ENCODE measurements at regions not wholly inside any gene's neighbourhood (a gene's known extent, or its start where the extent isn't known, plus 50 kb on each side); places are given as distances from the start of the nearest gene placed in this dataset.

DNA sequence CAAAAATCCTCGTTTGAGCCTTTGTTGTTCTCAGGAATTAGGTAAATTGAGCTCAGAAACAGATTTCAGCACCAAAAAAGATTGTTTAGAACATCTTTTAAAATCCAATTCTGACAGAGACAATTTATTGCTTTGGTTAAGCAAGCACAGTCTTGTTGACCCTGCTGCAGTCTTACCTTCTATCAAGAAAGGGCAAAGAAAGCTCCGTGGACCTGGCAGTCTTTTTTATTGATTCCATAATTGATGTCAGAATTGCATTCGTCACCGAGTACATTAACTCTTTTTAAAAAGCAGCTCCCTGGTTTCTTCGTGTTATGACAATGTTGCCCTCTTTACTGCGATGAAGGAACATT is 334.8 kb downstream of the FGFR2 start:
- H3K79me2 ChIP-seq (ENCODE audit: insufficient read depth): no peaks in the 10 kb centered on the region
- H3K9me3 ChIP-seq: no peaks in the 10 kb centered on the region; the same call in 1 of the 2 replicates
- H3F3A ChIP-seq (replicated peaks; ENCODE audit: insufficient read depth): no peaks in the 10 kb centered on the region
- no peaks in the 10 kb centered on the region for H3K36me3 ChIP-seq (replicated peaks in 1 of 2; ENCODE audit: control insufficient read depth in 1 of 2, insufficient read depth in 2 of 2, low read length in 1 of 2)
- H3K27ac ChIP-seq (ENCODE audit: low read depth in 2 of 2, low read length in 1 of 2): no peak overlapping the region
- no peak overlapping the region for H2AFZ ChIP-seq (ENCODE audit: low read depth)
- H3K27me3 ChIP-seq (ENCODE audit: insufficient read depth): no peaks in the 10 kb centered on the region
- no peaks in the 10 kb centered on the region for H3K4me1 ChIP-seq (ENCODE audit: control insufficient read depth in 1 of 2, insufficient read depth in 2 of 2, low read depth in 1 of 2, low read length in 1 of 2)
- H3K9ac ChIP-seq: no peak overlapping the region
- ChIA-PET POLR2A (no interaction called here), CTCF (interaction anchor here (1.1 kb wide), 1 partner anchor 235 kb away, joined by 3 read pairs; no protein-coding TSS in a partner anchor)
- H3K4me2 ChIP-seq: no peak overlapping the region
- WGBS (ENCODE audit: low lambda C conversion rate): 38% methylated on average over 6 of the region's 6 CpGs
- no peak for DNase-seq
- H4K20me1 ChIP-seq (ENCODE audit: insufficient read depth): no peaks in the 10 kb centered on the region
- TF ChIP-seq, protein P1, sequence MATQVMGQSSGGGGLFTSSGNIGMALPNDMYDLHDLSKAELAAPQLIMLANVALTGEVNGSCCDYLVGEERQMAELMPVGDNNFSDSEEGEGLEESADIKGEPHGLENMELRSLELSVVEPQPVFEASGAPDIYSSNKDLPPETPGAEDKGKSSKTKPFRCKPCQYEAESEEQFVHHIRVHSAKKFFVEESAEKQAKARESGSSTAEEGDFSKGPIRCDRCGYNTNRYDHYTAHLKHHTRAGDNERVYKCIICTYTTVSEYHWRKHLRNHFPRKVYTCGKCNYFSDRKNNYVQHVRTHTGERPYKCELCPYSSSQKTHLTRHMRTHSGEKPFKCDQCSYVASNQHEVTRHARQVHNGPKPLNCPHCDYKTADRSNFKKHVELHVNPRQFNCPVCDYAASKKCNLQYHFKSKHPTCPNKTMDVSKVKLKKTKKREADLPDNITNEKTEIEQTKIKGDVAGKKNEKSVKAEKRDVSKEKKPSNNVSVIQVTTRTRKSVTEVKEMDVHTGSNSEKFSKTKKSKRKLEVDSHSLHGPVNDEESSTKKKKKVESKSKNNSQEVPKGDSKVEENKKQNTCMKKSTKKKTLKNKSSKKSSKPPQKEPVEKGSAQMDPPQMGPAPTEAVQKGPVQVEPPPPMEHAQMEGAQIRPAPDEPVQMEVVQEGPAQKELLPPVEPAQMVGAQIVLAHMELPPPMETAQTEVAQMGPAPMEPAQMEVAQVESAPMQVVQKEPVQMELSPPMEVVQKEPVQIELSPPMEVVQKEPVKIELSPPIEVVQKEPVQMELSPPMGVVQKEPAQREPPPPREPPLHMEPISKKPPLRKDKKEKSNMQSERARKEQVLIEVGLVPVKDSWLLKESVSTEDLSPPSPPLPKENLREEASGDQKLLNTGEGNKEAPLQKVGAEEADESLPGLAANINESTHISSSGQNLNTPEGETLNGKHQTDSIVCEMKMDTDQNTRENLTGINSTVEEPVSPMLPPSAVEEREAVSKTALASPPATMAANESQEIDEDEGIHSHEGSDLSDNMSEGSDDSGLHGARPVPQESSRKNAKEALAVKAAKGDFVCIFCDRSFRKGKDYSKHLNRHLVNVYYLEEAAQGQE (IDR thresholded peaks at IDR 0.05; ENCODE audit: low read depth, low read length): no peak
- TF ChIP-seq FOXM1 (IDR thresholded peaks at IDR 0.05; ENCODE audit: low read depth): no peak
- TF ChIP-seq CHD2 (IDR thresholded peaks at IDR 0.05; ENCODE audit: low read length, partially characterized antibody): no peak
- no peak for TF ChIP-seq TEAD4 (IDR thresholded peaks at IDR 0.05; ENCODE audit: borderline replicate concordance, insufficient read depth)
- TF ChIP-seq, protein P2, sequence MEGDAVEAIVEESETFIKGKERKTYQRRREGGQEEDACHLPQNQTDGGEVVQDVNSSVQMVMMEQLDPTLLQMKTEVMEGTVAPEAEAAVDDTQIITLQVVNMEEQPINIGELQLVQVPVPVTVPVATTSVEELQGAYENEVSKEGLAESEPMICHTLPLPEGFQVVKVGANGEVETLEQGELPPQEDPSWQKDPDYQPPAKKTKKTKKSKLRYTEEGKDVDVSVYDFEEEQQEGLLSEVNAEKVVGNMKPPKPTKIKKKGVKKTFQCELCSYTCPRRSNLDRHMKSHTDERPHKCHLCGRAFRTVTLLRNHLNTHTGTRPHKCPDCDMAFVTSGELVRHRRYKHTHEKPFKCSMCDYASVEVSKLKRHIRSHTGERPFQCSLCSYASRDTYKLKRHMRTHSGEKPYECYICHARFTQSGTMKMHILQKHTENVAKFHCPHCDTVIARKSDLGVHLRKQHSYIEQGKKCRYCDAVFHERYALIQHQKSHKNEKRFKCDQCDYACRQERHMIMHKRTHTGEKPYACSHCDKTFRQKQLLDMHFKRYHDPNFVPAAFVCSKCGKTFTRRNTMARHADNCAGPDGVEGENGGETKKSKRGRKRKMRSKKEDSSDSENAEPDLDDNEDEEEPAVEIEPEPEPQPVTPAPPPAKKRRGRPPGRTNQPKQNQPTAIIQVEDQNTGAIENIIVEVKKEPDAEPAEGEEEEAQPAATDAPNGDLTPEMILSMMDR (IDR thresholded peaks at IDR 0.05): no peak
- no peak for TF ChIP-seq GATA2 (CRISPR knock-in tag; IDR thresholded peaks at IDR 0.05)
- TF ChIP-seq FOSL2 (IDR thresholded peaks at IDR 0.05; ENCODE audit: borderline replicate concordance, low read depth): no peak
- no peak for TF ChIP-seq JUND (IDR thresholded peaks at IDR 0.05)
- H3K4me3 ChIP-seq (ENCODE audit: low read depth in 2 of 2, low read length in 1 of 2): no peak overlapping the region
- no peaks in the 10 kb centered on the region for H3K9me2 ChIP-seq

DNA sequence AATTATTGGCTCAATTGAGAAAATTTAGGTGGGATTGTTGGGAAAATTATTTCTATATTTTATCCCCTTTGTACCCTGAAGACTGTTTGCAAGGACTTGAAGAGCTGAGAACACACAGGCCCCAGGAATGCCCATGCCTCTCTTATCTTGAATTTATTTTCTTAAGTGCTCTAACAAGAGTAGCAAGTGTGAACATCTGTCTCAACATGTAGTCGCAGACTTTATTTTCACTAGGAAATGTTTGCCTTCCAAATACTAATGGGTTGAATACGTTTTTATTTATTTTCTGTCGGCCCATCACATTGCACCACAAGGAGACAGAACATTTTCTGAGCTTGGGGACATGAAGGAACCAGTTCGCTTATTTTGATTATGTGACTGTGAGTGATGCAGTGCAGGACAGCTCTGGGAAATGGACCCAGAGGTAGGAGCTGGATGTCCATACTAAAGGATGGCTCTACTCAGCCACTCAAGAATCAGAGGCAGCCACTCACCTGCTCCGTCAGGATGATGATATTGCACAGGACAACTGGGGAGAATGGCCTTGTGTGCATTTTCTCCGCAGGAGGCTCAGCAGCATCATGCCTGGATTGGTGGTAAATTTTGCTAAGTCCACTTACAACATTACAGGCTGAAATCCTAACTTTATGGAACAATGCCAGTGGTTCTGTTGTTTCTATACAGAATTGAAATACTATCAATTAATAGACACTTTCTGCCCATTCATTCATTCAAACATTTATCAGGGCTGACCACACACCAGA is 332.7 kb downstream of the FGFR2 start:
- H3K79me2 ChIP-seq (ENCODE audit: insufficient read depth): no peaks in the 10 kb centered on the region
- H3K4me3 ChIP-seq (ENCODE audit: low read depth in 2 of 2, low read length in 1 of 2): no peak overlapping the region
- TF ChIP-seq YY1 (IDR thresholded peaks at IDR 0.05; ENCODE audit: low read depth) (no peak), FOXM1 (IDR thresholded peaks at IDR 0.05; ENCODE audit: low read depth) (no peak)
- no peaks in the 10 kb centered on the region for H4K20me1 ChIP-seq (ENCODE audit: insufficient read depth)
- ChIA-PET CTCF (interaction anchor here (1.0 kb wide), 2 partner anchors 11 to 17 kb away, joined by 3 to 6 read pairs; no protein-coding TSS in a partner anchor), POLR2A (no interaction called here)
- H3K4me1 ChIP-seq (ENCODE audit: control insufficient read depth in 1 of 2, insufficient read depth in 2 of 2, low read depth in 1 of 2, low read length in 1 of 2): no peaks in the 10 kb centered on the region
- H3K27ac ChIP-seq (ENCODE audit: low read depth in 2 of 2, low read length in 1 of 2): no peak overlapping the region
- no peaks in the 10 kb centered on the region for H3F3A ChIP-seq (replicated peaks; ENCODE audit: insufficient read depth)
- no peaks in the 10 kb centered on the region for H3K27me3 ChIP-seq (ENCODE audit: insufficient read depth)
- DNase-seq: no peak
- no peak overlapping the region for H3K9ac ChIP-seq
- H3K4me2 ChIP-seq: no peak overlapping the region
- H3K36me3 ChIP-seq (replicated peaks in 1 of 2; ENCODE audit: control insufficient read depth in 1 of 2, insufficient read depth in 2 of 2, low read length in 1 of 2): no peaks in the 10 kb centered on the region
- H2AFZ ChIP-seq (ENCODE audit: low read depth): no peak overlapping the region
- no peaks in the 10 kb centered on the region for H3K9me2 ChIP-seq
- H3K9me3 ChIP-seq: no peaks in the 10 kb centered on the region; the same call in 1 of the 2 replicates
- WGBS (ENCODE audit: low lambda C conversion rate): 30% methylated on average over 6 of the region's 6 CpGs

All from SK-N-SH (cell line).